Thoracic aorta (tissue), 2 donors: ENCODE measurements at regions not wholly inside any gene's neighbourhood (a gene's known extent, or its start where the extent isn't known, plus 50 kb on each side); places are given as distances from the start of the nearest gene placed in this dataset.

Source experiments
- ATAC-seq: fragments of 150-250 bp; one replicate; pipeline ENCODE4 v1.8.0; 2017; ENCODE audit warnings: low read depth; ENCODE audit not compliant: insufficient number of reproducible peaks, low FRiP score
- DNase-seq: peaks from one replicate; pipeline ENCODE4 v3.0.0-alpha.2; 2020; ENCODE audit warnings: low spot score
- H3K27ac ChIP-seq, 2 donors: fragments of 200-600 bp; sonication (generic); 1 replicate in 1 of 2; 2 replicates in 1 of 2; pipeline ENCODE4 v1.5.1; 2016; ENCODE audit warnings: mild to moderate bottlenecking in 2 of 2, moderate library complexity in 2 of 2
- H3K27me3 ChIP-seq: fragments of 200-600 bp; sonication (generic); replicated peaks from 2 replicates; pipeline ENCODE4 v1.6.0; 2016; ENCODE audit warnings: mild to moderate bottlenecking; ENCODE audit not compliant: insufficient read depth
- H3K36me3 ChIP-seq: fragments of 200-600 bp; sonication (generic); one replicate; pipeline ENCODE4 v1.5.1; 2016
- H3K4me1 ChIP-seq, 2 donors: fragments of 200-600 bp; sonication (generic); 1 replicate in 1 of 2; 2 replicates in 1 of 2; pipeline versions ENCODE4 v1.5.1 to v1.6.0; 2016; ENCODE audit warnings: low read depth in 2 of 2, mild to moderate bottlenecking in 1 of 2; ENCODE audit not compliant: control insufficient read depth in 1 of 2
- H3K4me3 ChIP-seq: fragments of 200-600 bp; sonication (generic); 2 replicates; pipeline ENCODE4 v1.5.1; 2016; ENCODE audit warnings: mild to moderate bottlenecking
- H3K9me3 ChIP-seq: fragments of 200-600 bp; sonication (generic); 2 replicates; pipeline ENCODE4 v1.5.1; 2016
- TF ChIP-seq, protein P1 (sequence below): fragments of 200-600 bp; sonication (generic); IDR thresholded peaks from one replicate; pipeline ENCODE4 v1.5.1; 2019; ENCODE audit warnings: antibody characterized with exemption

DNA sequence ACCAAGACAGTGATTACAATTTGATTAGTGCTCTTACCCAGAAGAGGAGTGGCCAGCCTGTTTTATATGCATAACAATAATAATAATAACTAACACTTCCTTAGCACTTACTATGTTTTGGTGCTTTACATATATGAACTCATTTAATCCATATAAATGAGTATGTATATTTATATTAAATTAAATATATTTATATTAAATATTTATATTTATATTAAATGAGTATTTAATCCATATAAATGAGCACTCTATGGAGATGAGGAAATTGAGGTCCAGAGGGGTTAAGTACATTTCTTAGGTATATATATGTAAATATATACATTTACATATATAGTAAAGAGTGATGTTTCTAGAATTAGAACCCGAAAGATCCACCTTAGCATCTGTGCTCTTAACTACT, 673.9 kb upstream of the ACVR2A start:
- H3K27ac ChIP-seq, result no peak overlapping the region
- no peaks in the 10 kb centered on the region for H3K36me3 ChIP-seq
- TF ChIP-seq, protein P1, sequence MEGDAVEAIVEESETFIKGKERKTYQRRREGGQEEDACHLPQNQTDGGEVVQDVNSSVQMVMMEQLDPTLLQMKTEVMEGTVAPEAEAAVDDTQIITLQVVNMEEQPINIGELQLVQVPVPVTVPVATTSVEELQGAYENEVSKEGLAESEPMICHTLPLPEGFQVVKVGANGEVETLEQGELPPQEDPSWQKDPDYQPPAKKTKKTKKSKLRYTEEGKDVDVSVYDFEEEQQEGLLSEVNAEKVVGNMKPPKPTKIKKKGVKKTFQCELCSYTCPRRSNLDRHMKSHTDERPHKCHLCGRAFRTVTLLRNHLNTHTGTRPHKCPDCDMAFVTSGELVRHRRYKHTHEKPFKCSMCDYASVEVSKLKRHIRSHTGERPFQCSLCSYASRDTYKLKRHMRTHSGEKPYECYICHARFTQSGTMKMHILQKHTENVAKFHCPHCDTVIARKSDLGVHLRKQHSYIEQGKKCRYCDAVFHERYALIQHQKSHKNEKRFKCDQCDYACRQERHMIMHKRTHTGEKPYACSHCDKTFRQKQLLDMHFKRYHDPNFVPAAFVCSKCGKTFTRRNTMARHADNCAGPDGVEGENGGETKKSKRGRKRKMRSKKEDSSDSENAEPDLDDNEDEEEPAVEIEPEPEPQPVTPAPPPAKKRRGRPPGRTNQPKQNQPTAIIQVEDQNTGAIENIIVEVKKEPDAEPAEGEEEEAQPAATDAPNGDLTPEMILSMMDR, result no peak
- DNase-seq (no peak), ATAC-seq (no peak)
- no peak overlapping the region for H3K4me3 ChIP-seq
- no peaks in the 10 kb centered on the region for H3K27me3 ChIP-seq
- H3K4me1 ChIP-seq, result no peaks in the 10 kb centered on the region
- no peaks in the 10 kb centered on the region for H3K9me3 ChIP-seq

DNA sequence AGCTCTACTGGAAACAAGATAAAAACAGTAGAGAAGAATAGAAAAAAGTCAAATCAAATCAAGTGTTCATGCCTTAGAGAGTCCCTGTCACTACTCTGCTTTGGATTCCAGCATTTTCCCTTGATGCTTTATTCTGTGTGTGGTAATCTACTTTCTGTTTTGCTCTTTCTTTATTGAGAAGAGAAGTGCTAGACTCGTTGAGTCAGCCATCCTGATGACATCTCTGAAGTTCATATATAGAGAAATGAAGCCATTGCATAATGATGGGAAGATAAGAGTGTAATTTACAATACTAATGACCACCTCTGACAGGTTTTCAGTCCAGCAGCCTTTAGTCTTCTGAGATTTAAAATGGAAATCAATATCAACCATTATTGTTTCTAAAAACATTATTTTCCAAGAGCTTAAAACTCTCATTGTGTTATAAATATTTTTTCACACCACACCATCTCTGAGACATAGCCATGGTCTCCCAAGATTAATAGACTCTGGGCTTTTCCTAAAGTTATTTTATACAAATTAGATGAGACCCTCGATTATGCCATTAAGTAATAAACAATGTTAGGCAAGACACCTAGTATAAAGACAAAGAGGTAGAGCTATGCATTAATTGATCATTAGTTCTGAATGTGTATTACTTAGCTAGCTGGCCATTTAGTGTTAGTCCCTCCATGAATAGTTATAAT, 679.0 kb upstream of the ACVR2A start:
- DNase-seq (no peak), ATAC-seq (no peak)
- H3K4me1 ChIP-seq, result no peaks in the 10 kb centered on the region
- H3K4me3 ChIP-seq, result no peak overlapping the region
- no peaks in the 10 kb centered on the region for H3K36me3 ChIP-seq
- no peak overlapping the region for H3K27ac ChIP-seq
- no peaks in the 10 kb centered on the region for H3K9me3 ChIP-seq
- TF ChIP-seq, protein P1, result no peak
- no peaks in the 10 kb centered on the region for H3K27me3 ChIP-seq

DNA sequence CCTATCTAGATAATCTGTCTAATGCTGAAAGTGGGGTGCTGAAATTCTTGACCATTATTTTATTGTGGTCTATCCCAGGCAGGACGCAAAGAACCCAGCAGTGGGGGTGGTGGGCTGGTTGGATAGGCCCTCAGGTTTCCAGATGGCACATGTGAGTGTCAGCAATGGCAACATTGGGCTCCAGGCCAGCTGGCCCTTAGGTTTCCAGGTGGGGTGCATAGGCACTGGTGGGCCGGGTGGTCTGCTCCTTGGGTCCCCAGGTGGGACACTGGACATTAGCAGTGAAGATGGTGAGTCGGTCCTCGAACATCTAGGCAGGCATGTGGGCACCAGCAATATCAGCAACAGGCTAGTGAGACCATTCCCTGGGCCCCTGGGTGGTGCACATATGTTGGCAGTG, 680.3 kb upstream of the ACVR2A start:
- Histone ChIP-seq H3K4me3 (no peak overlapping the region), H3K27me3 (no peaks in the 10 kb centered on the region), H3K4me1 (no peaks in the 10 kb centered on the region), H3K9me3 (no peaks in the 10 kb centered on the region), H3K27ac (no peak overlapping the region), H3K36me3 (no peaks in the 10 kb centered on the region)
- TF ChIP-seq, protein P1, result no peak
- DNase-seq (no peak), ATAC-seq (no peak)

DNA sequence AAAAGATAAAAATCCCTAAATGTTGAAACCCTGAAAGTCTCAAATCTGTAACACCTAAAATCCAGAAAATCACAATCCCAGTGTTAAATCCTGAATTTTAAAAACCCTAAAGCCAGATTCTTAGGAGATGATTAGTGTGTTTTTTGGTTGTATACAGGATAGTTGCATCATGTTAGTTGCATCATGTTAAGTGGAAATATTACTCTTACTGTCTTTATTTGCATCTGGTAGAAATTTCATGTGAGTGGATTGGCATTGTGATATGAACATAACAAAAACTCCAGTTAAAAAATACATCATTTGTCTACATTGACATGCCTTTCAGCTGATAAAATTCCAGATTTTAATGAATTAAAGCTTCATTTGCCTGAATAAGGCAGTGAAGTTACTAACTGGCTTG, 683.1 kb upstream of the ACVR2A start:
- DNase-seq (no peak), ATAC-seq (no peak)
- Histone ChIP-seq H3K9me3 (no peaks in the 10 kb centered on the region), H3K36me3 (no peaks in the 10 kb centered on the region), H3K27ac (no peak overlapping the region), H3K4me1 (no peaks in the 10 kb centered on the region), H3K4me3 (no peak overlapping the region), H3K27me3 (no peaks in the 10 kb centered on the region)
- TF ChIP-seq, protein P1, result no peak

DNA sequence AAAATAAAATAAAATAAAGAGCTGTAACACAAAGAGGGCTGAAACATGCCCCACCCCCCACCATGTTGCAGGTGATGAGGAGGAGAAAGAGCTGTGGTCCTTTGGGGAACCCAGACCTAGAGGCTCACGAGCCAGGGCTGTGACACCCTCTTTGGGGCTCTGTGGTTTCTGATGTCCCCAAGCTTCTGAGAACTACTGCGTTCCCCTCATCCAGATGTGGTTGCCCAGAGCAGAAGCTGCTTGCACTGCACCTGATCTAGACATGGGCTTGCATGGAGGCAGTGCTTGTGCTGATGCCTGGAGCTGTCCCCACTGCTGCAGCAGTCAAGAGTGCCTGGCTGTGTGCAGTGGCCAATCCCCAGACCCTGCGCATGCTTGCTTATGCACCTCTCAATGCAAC, 687.9 kb upstream of the ACVR2A start:
- Histone ChIP-seq H3K4me1 (no peaks in the 10 kb centered on the region), H3K4me3 (no peak overlapping the region), H3K27me3 (no peaks in the 10 kb centered on the region), H3K27ac (no peak overlapping the region), H3K36me3 (no peaks in the 10 kb centered on the region), H3K9me3 (no peaks in the 10 kb centered on the region)
- DNase-seq (no peak), ATAC-seq (no peak)
- TF ChIP-seq, protein P1, result no peak
